ENCODE measurements at regions not wholly inside any gene's neighbourhood (a gene's known extent, or its start where the extent isn't known, plus 50 kb on each side); places are given as distances from the start of the nearest gene placed in this dataset.
"Not testable (repeated sequence)": the region's sequence is repeated elsewhere in the genome, so short reads cannot be mapped to it uniquely, and the experiment has no call there.

GRCh38 chr20:12949429-12949980 is 59.3 kb upstream of the SPTLC3 start:
- Mint-ChIP-seq H3K4me3 (no peak overlapping the region), H3K27ac (no peak overlapping the region), H3K36me3 (ENCODE audit: low read depth) (no peaks in the 10 kb centered on the region), H3K27me3 (no peaks in the 10 kb centered on the region), H3K9me3 (no peaks in the 10 kb centered on the region), H3K4me1 (no peaks in the 10 kb centered on the region)
- CTCF ChIA-PET: no interaction called here
- no peak for DNase-seq
- POLR2A ChIA-PET: no interaction called here

GRCh38 chr20:12954254-12954653 is 54.5 kb upstream of the SPTLC3 start:
- H3K4me1 Mint-ChIP-seq; H3K9me3 Mint-ChIP-seq; CTCF ChIA-PET; H3K36me3 Mint-ChIP-seq (ENCODE audit: low read depth); DNase-seq; POLR2A ChIA-PET; H3K27ac Mint-ChIP-seq; H3K4me3 Mint-ChIP-seq; H3K27me3 Mint-ChIP-seq: not testable (repeated sequence)

- Mint-ChIP-seq H3K27ac (no peak overlapping the region), H3K9me3 (peaks cover 2% of the 10 kb centered on the region), H3K27me3 (no peaks in the 10 kb centered on the region), H3K36me3 (ENCODE audit: low read depth) (no peaks in the 10 kb centered on the region), H3K4me1 (no peaks in the 10 kb centered on the region), H3K4me3 (no peak overlapping the region)
- DNase-seq: no peak
- POLR2A ChIA-PET: no interaction called here
- CTCF ChIA-PET: no interaction called here
These were observed 53.2 kb upstream of the SPTLC3 start for GRCh38 chr20:12955611-12956010.

- DNase-seq: no peak
- Mint-ChIP-seq H3K4me1 (no peaks in the 10 kb centered on the region), H3K27ac (no peak overlapping the region), H3K36me3 (ENCODE audit: low read depth) (no peaks in the 10 kb centered on the region), H3K27me3 (no peaks in the 10 kb centered on the region), H3K4me3 (no peak overlapping the region), H3K9me3 (peaks cover 2% of the 10 kb centered on the region)
- ChIA-PET CTCF (no interaction called here), POLR2A (no interaction called here)
These were observed 52.5 kb upstream of the SPTLC3 start for GRCh38 chr20:12956303-12956702.

GRCh38 chr20:12957968-12958367 is 50.8 kb upstream of the SPTLC3 start:
- Mint-ChIP-seq H3K27me3 (no peaks in the 10 kb centered on the region), H3K4me3 (no peak overlapping the region), H3K36me3 (ENCODE audit: low read depth) (no peaks in the 10 kb centered on the region), H3K4me1 (no peaks in the 10 kb centered on the region), H3K27ac (no peak overlapping the region), H3K9me3 (peaks cover 2% of the 10 kb centered on the region)
- ChIA-PET CTCF (no interaction called here), POLR2A (no interaction called here)
- DNase-seq: no peak

Data from activated CD4-positive, alpha-beta memory T cell treated with anti-CD3 and anti-CD28 coated beads, Interleukin-2, amount 10 ng/mL, durations not matched to agents 7 days and 5 days (primary cell).